Activated gamma-delta T cell (primary cell): ENCODE measurements at regions not wholly inside any gene's neighbourhood (a gene's known extent, or its start where the extent isn't known, plus 50 kb on each side); places are given as distances from the start of the nearest gene placed in this dataset.

Experiments used
- DNase-seq: peaks from one replicate; lab custom pipeline; 2025; lab: John Stamatoyannopoulos, UW

- DNase-seq, result no peak
Measured at GRCh38 chr10:81784111-81784597, 90.8 kb upstream of the NRG3 start.

- DNase-seq, result no peak
Measured at GRCh38 chr10:81792729-81793128, 82.3 kb upstream of the NRG3 start.

GRCh38 chr10:81806842-81807241 lies 68.2 kb upstream of the NRG3 start:
- no peak for DNase-seq

GRCh38 chr10:81814842-81815241 lies 60.2 kb upstream of the NRG3 start:
- DNase-seq, result no peak

- DNase-seq, result no peak
Measured at GRCh38 chr10:81817596-81818170, 57.3 kb upstream of the NRG3 start.

- DNase-seq, result no peak
Measured at GRCh38 chr10:81820418-81820817, 54.6 kb upstream of the NRG3 start.
